GM12873 (cell line): ENCODE measurements at regions not wholly inside any gene's neighbourhood (a gene's known extent, or its start where the extent isn't known, plus 50 kb on each side); places are given as distances from the start of the nearest gene placed in this dataset.

Experiments
- CTCF ChIP-seq: IDR thresholded peaks from 2 replicates; pipeline ENCODE4 v1.5.1; 2012; ENCODE audit warnings: low read depth, mild to moderate bottlenecking, moderate library complexity, low read length, control low read depth; ENCODE audit not compliant: insufficient read depth; ENCODE audit errors: missing control alignments

GRCh38 chr18:30625961-30626360 is 416.6 kb downstream of the DSC3 start:
- TF ChIP-seq CTCF, result no peak

GRCh38 chr18:30623401-30624065 is 419.0 kb downstream of the DSC3 start:
- TF ChIP-seq CTCF, result no peak

- TF ChIP-seq CTCF, result no peak
Observed at GRCh38 chr18:30622635-30623034, 419.9 kb downstream of the DSC3 start.

GRCh38 chr18:30622104-30622503 is 420.4 kb downstream of the DSC3 start:
- TF ChIP-seq CTCF, result no peak

GRCh38 chr18:30618567-30618966 is 424.0 kb downstream of the DSC3 start:
- no peak for TF ChIP-seq CTCF

- TF ChIP-seq CTCF, result no peak
Observed at GRCh38 chr18:30616414-30616813, 426.1 kb downstream of the DSC3 start.

- no peak for TF ChIP-seq CTCF
Observed at GRCh38 chr18:30613467-30613801, 429.1 kb downstream of the DSC3 start.

GRCh38 chr18:30601541-30601940 is 441.0 kb downstream of the DSC3 start:
- TF ChIP-seq CTCF, result no peak
